ENCODE measurements at regions not wholly inside any gene's neighbourhood (a gene's known extent, or its start where the extent isn't known, plus 50 kb on each side); places are given as distances from the start of the nearest gene placed in this dataset.
"Not testable (repeated sequence)": the region's sequence is repeated elsewhere in the genome, so short reads cannot be mapped to it uniquely, and the experiment has no call there.

DNA sequence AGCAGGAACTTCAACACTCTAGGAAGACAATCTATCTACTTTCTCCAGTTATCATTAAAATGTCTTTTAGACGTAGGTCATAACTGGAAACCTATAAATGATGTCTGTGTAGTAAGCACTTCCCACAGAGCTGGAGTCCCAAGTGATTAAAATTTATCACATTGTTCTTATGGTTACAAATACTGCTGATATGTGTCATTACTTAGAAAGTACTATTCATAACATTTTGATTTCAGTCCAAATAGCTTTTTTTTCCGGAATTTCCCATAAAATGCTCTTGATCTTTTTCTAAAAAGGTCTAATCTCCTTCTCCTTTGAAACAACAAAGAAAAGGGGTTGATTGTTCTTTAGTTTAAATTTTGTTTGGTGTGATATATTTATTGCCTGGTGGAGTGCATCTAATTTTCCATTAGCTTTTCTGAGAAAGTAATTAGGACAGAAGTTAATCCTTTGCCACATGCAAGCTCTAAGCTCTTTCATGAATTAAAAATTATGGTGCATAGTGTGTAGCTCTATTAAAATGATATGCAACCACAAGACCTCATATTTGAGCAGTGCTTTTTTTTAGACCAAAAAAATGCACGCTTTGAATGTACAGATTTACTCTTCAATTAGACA lies 132.7 kb upstream of the TCF21 start:
- no peak for DNase-seq

DNA sequence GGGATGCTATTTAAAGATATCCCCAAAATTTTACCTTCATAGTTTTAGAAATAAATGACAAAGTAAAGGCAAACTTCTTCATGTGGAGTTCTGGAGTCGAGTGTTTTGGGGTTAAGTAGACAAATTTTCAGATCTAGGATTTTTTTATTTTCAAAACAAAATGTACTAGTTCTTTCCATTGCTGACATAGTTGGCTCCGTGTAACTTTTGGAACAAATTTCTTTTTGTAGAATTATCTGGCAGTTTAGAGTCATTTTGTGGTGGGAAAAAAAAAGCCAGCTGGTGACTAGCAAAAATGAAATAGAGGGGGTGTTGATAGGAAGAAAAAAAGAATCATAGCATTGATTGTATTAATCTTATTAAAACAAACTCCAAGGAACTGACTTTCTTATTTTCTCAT lies 131.6 kb upstream of the TCF21 start:
- DNase-seq = no peak

DNA sequence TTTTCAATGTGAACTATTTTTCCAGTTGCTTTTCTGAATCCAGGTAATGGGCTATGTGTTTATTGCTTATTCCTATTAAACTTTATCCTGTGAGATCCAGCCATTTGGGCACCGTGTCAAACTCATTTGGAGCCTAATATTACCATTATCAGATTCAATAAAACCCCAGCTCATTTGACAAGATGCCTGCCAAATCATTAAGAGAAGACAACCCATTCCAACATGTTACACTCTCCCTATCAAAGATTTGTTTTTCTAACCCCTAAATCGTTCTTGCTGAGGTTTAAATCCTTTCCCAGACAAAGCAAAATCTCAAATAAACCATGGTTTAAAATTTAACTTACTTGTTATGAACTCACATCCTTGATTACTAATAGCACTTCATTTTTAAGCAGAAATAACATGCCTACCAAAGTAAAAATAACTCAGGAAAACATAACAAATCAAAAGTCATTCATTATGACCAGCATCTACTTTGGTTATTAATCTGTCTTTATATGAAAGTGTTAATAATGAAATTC lies 130.0 kb upstream of the TCF21 start:
- DNase-seq = no peak

DNA sequence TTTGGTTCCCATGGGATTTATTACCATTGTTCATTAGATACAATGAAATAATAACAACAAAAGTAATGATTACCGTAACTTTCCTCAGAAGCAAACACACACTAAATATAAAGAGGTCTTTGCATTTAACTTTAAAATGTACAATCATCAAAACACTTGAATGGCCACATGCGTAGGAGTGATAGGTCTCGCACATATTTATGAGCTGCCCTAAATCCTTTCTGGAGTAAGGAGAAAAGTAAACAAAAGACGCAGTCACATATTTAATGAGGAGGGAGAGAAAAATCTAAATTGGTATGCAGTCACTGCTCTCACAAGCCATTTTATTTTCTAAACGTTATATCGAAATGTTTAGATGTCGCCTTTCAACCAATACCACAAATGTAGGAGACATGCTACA lies 129.4 kb upstream of the TCF21 start:
- no peak for DNase-seq

DNA sequence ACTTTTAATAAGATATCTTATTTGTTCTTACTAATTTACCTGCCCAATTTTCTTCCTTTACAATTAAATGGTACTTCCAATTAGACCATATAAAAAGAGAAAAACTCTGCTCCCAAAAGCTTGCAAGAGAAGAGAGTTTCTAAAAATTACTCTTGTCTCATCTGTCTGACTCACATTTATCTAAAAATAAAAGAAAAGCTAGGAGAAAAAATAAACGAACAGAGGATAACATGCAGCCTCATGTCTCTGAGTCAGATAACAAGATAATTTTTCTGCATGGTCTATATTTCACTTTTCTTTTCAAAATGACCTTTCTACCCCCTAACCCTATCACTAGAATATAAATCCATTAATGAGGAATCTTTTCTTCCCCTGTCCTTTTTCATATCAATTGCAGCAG lies 127.2 kb upstream of the TCF21 start:
- no peak for DNase-seq

DNA sequence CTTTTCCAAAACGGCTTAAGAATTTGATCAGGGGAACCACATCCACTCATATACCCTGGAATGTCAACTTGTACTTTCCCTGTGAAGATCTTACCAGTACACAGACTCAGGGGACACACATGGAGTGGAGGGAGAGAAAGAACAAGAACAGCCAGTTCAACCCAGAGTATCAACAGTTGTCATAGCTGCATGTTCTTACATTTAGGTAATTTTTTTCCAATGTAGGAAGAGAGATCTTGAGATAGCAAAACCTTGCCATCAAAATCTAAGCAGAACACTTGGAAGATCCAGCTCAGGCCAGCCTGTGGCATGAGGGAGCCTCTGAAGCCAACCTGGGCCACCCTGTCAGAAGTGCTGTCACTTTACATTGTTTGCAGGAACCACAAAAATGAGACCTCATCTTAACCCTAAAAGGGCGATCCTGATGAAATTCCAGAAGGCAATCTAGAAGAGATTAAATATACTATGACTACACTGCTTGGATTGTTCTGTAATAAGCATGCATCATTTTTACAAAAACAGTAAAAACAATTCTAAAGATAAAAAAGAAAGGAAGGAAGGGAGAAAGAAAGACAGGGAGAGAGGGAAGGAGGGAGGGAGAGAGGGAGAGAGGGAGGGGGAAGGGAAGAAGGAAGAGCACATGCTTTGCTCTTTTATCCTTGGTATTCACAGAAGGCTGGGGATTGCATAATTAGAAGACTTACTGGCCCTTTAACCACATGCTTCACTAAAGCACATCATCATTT lies 124.7 kb upstream of the TCF21 start:
- DNase-seq = no peak

DNA sequence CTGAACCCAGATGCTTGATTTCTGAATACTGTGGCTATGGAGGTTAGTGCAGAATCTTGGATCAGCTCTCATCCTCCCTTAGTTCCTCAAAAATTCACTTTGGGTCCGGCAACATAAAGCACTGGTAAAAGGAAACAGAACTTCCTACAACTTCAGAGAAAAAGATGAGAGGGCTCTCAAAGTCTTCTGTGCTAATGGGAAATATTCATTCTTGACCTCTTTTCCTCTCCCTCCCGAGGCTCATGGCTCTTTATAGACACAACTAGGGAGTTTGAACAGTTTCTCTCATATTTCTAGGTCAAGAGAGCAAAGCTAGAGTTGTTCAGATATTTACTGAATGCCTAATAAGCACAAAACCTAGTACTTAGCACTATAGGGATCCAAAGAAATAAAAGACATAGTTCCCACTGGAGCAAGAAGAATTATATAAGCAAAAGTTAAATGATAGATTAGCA lies 124.1 kb upstream of the TCF21 start:
- DNase-seq = no peak

DNA sequence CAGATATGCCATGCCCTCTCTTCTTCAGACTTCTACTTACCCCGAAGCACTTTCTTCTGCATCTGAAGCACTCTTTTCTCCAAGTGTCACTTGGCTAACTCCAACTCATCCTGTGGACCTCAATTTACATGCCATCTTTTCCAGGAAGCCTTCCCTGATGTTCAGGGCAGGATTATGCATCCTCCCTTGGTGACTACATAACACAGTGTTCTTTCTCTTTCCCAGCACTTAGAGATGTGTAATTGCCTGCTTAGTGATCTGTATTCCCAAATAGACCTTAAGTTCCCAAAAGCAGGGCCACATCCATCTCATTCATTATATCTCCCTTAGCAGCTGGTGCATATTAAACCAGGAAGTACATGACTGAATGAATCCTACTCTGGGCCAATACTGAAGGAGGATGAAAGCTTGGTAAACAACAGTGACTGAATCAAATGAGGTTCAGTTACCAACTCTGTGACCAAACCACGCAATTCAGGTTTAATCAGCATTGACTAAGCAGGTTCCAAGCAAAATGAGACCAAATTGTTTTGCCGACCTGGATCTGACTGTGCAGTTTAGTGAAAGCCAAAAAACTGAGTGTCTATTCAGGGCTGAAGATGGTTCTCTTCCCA lies 121.4 kb upstream of the TCF21 start:
- no peak for DNase-seq

DNA sequence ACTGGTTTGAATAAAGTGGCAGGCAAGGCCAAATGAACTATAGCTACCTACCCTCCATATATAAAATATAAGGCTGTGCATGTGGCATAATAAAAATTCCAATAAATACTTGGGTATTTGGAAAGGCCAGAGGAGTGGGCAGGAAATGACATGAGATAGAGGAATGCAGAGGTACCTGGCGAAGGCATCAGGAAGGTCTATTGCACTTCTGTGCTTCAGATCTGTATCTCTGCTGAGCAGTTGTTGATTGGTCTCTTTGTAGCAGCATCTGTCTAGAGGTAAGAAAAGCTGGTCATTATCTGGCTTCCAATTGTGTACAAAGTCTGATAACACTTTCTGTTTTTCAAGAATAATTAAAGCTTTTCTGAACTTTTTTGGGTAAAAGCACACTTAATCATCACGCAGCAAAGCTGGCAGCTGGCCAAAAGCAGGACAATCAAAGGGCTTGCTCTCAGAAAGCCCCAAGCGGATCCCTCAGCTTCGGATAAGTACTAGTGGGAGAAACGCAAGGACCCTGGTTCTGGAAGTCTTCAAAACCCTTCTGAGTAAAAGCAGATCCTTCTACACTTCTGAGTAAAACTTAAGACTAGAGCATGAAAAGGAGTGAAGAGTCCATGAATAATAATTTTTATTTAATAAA lies 120.1 kb upstream of the TCF21 start:
- DNase-seq = no peak

DNA sequence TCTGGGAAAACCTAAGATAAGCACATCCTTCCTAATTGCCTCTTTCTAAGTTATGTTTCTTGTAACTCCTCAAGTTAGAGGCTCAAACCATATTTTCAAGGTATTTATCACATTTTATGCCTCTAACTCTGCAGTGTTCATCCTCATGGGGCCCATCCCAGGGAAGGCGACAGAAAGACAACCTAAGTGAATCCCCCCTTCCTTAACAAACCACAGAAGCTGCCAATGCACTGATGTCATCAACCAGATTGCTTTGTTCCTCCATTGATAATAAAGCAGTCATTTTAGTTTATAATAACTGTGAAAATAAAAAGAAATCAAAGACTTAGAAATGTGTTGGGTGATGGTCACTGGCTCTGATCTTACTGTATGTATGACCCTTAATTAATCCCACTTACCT lies 119.5 kb upstream of the TCF21 start:
- no peak for DNase-seq

DNA sequence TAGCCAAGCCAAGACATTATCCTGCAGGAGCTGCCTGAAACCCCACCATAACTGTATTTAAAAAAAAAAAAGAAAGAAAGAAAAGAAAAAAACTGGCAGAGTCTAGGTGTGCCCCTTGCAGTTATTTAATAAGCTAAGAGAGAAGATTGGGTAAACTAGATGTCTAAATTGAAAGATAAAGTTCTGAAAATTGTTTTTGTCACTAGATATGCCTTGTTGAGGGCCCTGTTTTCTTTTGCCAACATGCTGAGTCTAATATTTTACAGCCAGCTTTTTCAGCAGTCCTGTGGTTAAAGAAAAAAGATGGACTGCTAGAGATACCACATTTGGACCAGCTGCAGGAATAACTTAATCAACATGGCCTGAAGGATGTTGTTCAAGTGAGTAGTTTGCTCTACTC lies 116.3 kb upstream of the TCF21 start:
- no peak for DNase-seq

DNA sequence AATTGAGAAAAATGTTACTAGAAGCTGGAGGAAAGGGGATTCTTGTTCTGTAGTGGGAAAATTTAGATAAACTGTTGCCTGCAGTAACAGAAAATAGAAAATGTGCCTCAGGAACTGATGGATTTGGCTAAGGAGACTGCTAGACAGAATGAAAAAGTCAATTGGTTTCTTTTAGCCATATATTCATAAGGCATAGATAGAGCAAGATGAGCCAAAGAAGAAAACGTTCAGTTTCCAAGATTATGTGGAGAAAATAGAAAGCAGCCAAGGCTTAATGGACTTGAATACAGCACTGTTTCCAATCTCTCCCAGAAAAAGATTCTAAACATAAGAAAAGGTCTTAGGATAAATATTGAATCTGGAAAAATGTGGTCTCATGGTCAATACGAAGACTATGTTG lies 115.1 kb upstream of the TCF21 start:
- DNase-seq = no peak

DNA sequence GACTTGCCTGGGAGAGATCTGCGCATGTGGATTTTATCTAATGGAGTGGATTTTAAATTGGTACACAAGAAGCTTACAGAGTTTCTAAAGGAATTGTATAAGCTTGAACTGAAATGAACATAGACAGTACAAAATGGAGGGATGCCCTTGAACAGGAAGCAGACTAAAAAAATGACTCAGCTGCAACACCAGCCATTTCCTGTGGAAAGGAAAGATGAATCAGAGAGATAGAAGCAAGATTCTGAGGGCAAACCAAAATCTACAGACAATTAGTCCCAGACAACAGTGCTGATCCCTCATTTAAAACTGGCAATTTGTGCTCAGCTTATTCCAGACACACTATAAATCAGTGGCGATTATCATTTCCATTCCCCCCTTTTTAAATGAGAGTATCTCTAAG lies 114.6 kb upstream of the TCF21 start:
- no peak for DNase-seq

DNA sequence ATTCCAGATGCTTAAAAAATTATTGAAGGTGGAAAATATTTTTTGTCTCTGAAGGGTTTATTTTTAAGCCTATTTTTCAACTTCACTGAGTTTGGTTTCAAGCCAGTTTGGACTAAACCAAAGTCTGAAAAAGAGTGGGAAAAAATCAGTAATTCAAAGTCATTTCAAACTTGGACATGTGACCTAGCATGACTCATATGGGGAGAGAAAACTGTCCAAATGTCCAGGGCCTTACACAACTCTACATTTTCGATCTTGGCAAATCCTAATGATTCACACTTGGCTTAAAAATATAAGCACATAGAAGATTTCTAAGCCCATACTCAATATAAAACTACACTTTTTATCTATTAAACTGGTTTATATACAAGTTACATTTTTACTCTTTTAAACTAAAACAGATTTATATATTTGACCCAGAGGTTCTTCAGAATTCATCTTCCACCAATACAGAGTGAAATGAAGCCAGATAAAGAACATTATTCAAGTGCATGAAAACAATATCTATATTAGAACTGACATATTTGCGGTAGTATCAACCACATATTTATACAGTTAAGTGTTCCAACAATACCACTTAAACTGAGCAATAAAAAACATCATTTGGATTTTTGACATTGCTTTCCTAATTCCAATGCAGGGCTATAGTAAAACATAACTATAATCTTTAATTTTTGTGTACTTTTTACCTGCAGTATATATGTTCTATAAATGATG lies 110.3 kb upstream of the TCF21 start:
- no peak for DNase-seq

DNA sequence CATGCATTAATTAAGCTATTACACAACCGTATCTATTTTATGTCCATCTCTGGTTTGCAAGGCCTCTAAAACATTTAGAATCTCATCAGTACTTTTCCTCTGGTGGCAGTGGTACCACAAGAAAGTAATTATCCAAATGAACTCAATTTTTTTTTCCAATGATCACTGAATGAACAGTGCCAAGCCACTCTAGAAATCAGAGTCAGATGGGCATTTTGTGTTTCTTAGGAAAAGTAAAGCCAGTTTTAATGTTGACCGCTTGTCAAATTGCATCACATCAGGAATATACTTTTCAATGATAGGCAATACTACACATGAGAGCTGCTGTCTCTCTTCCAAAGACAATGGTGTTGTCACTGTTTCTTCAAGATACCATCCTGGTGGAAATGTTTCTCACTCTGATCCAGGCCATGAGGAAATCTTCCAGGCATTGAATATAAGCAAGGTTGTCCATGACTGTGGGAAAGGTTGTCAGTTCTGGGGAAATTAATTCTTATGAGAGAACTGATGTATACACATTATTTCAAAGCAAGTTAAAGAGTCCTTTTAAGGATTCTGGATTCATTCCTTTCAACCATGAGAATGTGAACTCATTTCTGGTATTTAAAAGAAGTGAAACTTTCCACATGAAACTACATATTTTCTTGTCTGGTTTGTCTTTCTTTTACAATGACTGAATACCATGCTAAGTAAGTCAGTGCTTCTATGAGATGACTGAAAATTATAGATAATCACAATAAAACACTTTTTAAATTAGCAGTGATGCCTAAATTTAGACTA lies 108.8 kb upstream of the TCF21 start:
- DNase-seq = no peak

DNA sequence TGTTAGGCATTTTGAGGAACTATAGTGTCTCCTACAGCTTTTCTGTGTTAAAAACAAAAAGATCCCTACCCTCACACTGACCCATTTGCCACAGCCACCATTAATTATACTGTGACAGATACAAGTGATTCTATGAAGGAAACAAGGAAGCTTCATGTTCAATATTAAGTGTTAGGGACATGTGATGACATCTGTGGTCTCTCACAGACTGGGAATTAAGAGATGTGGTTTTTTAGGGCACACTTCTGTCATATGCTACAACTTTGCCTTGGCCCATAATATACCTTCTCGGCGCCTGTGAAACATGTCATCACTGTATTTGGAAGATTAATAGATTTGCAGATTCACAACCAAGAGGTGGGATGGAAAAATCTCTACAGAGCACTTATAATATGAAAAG lies 102.9 kb upstream of the TCF21 start:
- DNase-seq = no peak

DNA sequence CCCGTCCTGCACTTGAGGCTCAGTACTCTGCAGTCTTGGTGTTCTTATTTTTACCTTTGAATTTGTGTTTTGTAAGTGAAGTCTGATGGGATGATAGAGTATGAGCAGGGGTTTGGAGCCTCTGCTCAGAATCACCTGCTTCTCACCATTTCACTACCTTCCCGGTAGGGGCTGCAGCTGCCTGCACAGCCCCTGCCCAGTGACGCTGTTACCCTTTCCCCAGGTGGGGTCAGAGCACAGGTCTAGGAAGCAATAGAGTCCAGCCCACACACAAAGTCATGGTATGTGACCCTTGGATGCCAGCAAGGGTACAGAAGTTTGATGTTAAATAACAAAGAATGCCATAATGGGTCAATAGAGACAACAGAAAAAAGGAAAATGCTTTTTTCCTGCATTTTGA lies 101.8 kb upstream of the TCF21 start:
- no peak for DNase-seq

DNA sequence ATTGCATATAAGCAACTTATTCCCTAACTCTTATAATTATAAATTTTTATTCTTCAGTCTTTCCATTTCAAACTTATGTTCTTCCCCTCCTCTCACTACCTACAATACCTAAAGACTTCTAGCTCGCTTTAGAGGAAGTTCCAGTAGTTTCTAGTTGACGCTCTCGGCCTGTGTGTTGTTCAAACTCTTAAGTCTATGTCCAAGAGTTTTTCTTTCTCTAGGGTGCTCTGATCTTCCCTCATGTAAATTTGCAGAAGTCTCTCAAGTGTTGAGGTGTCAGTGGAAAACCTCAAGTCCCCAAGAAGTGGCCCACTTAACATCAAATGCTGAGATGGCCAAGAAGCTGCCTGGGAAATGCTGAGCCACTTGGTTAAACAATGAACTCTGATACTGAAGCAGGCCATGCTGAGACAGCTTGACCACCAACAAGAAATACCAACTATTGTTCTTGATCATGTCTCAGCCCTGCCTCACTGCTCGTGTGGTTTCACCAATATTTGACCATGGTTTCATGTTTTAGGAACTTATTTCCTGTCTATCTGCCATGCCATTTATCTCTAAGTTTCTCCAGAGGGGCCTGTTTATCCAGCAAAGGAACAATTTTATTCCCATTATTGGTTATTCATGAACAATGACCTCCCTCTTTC lies 100.9 kb upstream of the TCF21 start:
- no peak for DNase-seq

DNA sequence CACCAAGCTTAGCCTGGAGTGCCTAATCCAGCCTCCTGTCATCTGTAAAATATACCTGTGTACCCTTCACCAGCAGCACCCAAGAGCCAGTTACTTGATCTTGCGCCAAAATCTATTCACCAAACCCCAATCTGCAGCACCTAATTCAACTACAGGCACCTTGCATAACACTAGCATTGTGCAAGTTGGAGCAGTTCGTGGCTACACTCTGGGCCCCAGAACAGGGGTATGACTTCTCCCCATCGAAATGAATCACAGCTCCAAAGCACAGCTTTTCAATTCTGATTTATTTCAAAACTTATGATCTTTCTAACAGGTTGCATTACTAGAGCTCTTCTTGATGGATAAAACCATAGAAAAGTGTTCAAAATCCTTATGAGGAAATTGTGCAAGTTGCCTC lies 100.4 kb upstream of the TCF21 start:
- no peak for DNase-seq

DNA sequence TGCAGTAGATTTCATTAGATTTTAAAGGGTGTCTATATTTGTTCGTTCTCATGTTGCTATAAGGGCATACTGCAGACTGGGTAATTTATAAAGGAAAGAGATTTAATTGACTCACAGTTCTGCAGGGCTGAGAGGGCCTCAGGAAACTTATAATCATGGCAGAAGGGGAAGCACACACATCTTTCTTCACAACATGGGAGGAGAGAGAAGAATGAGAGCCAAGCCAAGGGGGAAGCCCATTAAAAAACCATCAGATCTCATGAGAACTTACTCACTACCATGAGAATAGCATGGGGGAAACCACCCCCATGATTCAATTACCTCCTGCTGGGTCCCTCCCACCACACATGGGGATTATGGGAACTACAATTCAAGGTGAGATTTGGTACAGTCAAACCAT lies 99.5 kb upstream of the TCF21 start:
- DNase-seq = not testable (repeated sequence)

DNA sequence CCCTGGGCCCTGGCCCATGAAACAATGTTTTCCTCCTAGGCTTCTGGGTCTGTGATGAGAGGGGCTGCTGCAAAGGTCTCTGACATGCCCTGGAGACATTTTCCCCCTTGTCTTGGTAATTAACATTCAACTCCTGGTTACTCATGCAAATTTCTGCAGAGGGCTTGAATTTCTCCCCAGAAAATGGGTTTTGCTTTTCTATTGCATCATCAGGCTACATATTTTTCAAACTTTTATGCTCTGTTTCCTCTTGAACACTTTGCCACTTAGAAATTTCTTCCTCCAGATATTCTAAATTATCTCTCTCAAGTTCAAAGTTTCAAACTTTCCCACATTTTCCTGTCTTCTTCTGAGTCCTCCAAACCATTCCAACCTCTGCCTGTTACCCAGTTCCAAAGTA lies 98.2 kb upstream of the TCF21 start:
- DNase-seq = not testable (repeated sequence)

Measured in occipital lobe (tissue), 1 donor.